GM13977 (cell line): ENCODE measurements at regions not wholly inside any gene's neighbourhood (a gene's known extent, or its start where the extent isn't known, plus 50 kb on each side); places are given as distances from the start of the nearest gene placed in this dataset.

Experiments used
- DNase-seq: peaks from one replicate; pipeline ENCODE4 v3.0.0; 2012; ENCODE audit warnings: low spot score
- CTCF ChIP-seq: IDR thresholded peaks from 2 replicates; pipeline ENCODE4 v1.5.1; 2012; ENCODE audit warnings: mild to moderate bottlenecking, control low read depth; ENCODE audit not compliant: insufficient read depth; ENCODE audit errors: extremely low read depth, missing control alignments
- in situ Hi-C: fragments of 300-500 bp; cut with MboI; formaldehyde crosslinking; loops from one replicate; pipeline ENCODE4 v1.12.0; 2022; ENCODE audit warnings: low sequenced_read_pairs, low pct_unique_long_range_greater_than_20kb, mixed read lengths, inconsistent platforms; ENCODE audit not compliant: unreplicated experiment

GRCh38 chr1:194279975-194280374 is 1093.6 kb upstream of the B3GALT2 start:
- in situ Hi-C loops, result loop anchor here (25.0 kb wide), 1 partner anchor 868 kb away; no protein-coding TSS in a partner anchor
- DNase-seq, result peak; percentile 21
- TF ChIP-seq CTCF, result no peak

DNA sequence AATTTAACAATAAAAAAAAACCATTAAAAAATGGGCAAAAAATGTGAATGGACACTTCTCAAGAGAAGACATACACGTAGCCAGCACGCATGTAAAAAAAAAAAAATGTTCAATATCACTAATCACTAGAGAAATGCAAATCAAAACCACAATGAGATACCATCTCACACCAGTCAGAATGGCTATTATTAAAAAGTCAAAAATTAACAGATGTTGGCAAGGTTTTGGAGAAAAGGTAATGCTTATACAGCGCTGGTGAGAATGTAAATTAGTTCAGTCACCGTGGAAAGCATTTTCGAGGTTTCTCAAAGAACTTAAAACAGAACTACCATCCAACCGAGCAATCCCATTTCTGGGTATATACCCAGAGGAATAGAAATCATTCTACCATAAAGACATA is 1091.5 kb upstream of the B3GALT2 start:
- in situ Hi-C loops, result loop anchor here (25.0 kb wide), 1 partner anchor 866 kb away; no protein-coding TSS in a partner anchor
- no peak for TF ChIP-seq CTCF
- DNase-seq, result no peak

DNA sequence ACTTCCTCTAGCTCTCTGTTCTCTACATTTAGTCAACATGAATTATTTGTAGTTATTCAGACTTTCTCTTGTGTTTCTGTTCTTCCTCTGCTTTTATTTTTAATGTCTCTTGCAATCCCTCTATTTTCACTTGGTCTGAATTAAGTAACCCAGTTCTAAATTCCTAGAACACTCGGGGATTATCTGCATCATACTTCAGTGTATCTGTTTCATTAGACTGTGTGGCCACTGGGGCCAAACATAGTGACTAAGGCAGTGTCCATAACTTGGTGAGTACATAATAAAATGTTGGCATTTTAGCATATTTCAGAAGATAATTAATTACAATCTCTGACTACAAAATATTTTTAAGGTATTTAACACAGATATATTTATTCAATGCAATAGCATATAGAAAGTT is 1087.2 kb upstream of the B3GALT2 start:
- no peak for TF ChIP-seq CTCF
- in situ Hi-C loops, result no loop called here
- no peak for DNase-seq

DNA sequence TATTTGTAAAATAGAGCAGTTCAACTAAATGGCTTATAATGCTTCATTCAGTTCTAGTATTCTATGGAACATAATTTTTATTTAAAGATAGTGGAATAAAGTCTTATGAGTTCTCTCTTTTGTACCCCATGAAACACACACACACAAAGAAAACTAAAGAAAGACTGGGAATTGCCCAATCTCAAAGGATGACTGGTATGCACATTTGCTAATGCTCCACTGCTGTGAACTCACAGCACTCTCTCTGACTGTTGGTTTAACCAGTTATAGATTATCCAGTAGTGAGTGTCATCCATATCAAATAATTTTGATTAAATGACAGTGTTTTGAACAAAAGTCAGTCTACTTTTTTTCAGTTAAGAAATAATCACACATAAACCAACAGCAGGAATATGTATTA is 1082.4 kb upstream of the B3GALT2 start:
- TF ChIP-seq CTCF, result no peak
- DNase-seq, result no peak
- in situ Hi-C loops, result no loop called here

DNA sequence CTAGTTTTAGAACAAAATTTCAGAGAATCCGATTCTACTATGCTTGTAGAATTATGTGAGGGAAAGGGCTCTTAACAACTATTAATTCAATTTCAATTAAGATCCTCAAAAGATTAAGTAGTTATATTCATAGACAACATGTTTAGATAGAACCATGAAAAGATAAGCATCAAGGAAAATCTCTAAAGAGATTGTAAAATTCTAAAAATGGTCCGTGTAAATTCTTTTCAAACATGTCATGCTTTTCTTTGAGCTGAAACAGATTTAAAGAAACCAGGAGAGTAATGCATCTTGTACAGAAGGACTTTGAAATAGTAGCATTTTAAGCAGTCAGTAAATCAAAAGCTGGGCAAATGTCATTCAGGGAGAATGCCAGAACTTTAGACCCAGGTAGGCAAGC is 1080.6 kb upstream of the B3GALT2 start:
- no peak for DNase-seq
- TF ChIP-seq CTCF, result no peak
- in situ Hi-C loops, result no loop called here

- no peak for DNase-seq
- no peak for TF ChIP-seq CTCF
- in situ Hi-C loops, result no loop called here
Measured at GRCh38 chr1:194256010-194256409, 1069.6 kb upstream of the B3GALT2 start.

GRCh38 chr1:194252199-194252598 is 1065.8 kb upstream of the B3GALT2 start:
- no peak for TF ChIP-seq CTCF
- no peak for DNase-seq
- in situ Hi-C loops, result no loop called here
